Mesendoderm (in vitro differentiated cells): ENCODE measurements at regions not wholly inside any gene's neighbourhood (a gene's known extent, or its start where the extent isn't known, plus 50 kb on each side); places are given as distances from the start of the nearest gene placed in this dataset.

ENCODE experiments used
- DNase-seq: peaks from one replicate; pipeline ENCODE4 v3.0.0; 2013
- H2AK5ac ChIP-seq: 2 replicates; pipeline ENCODE4 v1.6.1; 2013; ENCODE audit warnings: low read length, inconsistent platforms
- H2BK120ac ChIP-seq: 2 replicates; pipeline ENCODE4 v1.6.1; 2013; ENCODE audit warnings: low read depth, mild to moderate bottlenecking, low read length, moderate library complexity, mixed read lengths
- H2BK15ac ChIP-seq: replicated peaks from 2 replicates; pipeline ENCODE4 v1.6.1; 2013; ENCODE audit warnings: low read depth, mild to moderate bottlenecking, moderate library complexity
- H2BK5ac ChIP-seq: 2 replicates; pipeline ENCODE4 v1.6.1; 2013; ENCODE audit warnings: low read length, inconsistent platforms
- H3K18ac ChIP-seq: 2 replicates; pipeline ENCODE4 v1.6.1; 2013; ENCODE audit warnings: mild to moderate bottlenecking, low read length, mixed read lengths
- H3K23ac ChIP-seq: one replicate; pipeline ENCODE4 v1.6.1; 2013; ENCODE audit warnings: low read length
- H3K27ac ChIP-seq: 2 replicates; pipeline ENCODE4 v1.5.1; 2013; ENCODE audit warnings: low read depth, mild to moderate bottlenecking, inconsistent platforms, low read length, moderate library complexity
- H3K27me3 ChIP-seq: 2 replicates; pipeline ENCODE4 v1.6.1; 2013; ENCODE audit warnings: low read length, control low read depth, mild to moderate bottlenecking, inconsistent platforms; ENCODE audit not compliant: insufficient read depth, poor library complexity
- H3K36me3 ChIP-seq: 2 replicates; pipeline ENCODE4 v1.6.1; 2013; ENCODE audit warnings: low read length, inconsistent platforms; ENCODE audit not compliant: control insufficient read depth, insufficient read depth
- H3K4ac ChIP-seq: one replicate; pipeline ENCODE4 v1.6.1; 2013; ENCODE audit warnings: low read depth, mild to moderate bottlenecking, low read length, moderate library complexity
- H3K4me1 ChIP-seq: 2 replicates; pipeline ENCODE4 v1.6.1; 2013; ENCODE audit warnings: low read depth, low read length, inconsistent platforms; ENCODE audit not compliant: control insufficient read depth
- H3K4me2 ChIP-seq: 2 replicates; pipeline ENCODE4 v1.6.1; 2013; ENCODE audit warnings: low read length
- H3K4me3 ChIP-seq: 2 replicates; pipeline ENCODE4 v1.5.1; 2013; ENCODE audit warnings: mild to moderate bottlenecking, low read length
- H3K56ac ChIP-seq: one replicate; pipeline ENCODE4 v1.6.1; 2013; ENCODE audit warnings: low read length
- H3K79me1 ChIP-seq: 2 replicates; pipeline ENCODE4 v1.6.1; 2013; ENCODE audit warnings: low read length, inconsistent platforms
- H3K79me2 ChIP-seq: 2 replicates; pipeline ENCODE4 v1.6.1; 2013; ENCODE audit warnings: mild to moderate bottlenecking, low read length; ENCODE audit not compliant: control insufficient read depth, insufficient read depth
- H3K9ac ChIP-seq: 2 replicates; pipeline ENCODE4 v1.6.1; 2013; ENCODE audit warnings: low read length, inconsistent platforms
- H4K5ac ChIP-seq: one replicate; pipeline ENCODE4 v1.6.1; 2013; ENCODE audit warnings: low read length
- H4K8ac ChIP-seq: one replicate; pipeline ENCODE4 v1.6.1; 2013; ENCODE audit warnings: low read depth, mild to moderate bottlenecking, control low read depth, low read length, moderate library complexity
- WGBS: extraction: QIAGEN DNeasy Blood & Tissue Kit; methylation state at CpG from one replicate; pipeline ENCODE4 v1.1.7; 2013; ENCODE audit warnings: low lambda C conversion rate, missing lambda C conversion rate; ENCODE audit not compliant: insufficient coverage; ENCODE audit errors: extremely low coverage; 5-methylcytosine and 5-hydroxymethylcytosine counted together

- Histone ChIP-seq H2BK15ac (no peak overlapping the region), H2BK120ac (no peak overlapping the region), H3K27me3 (no peaks in the 10 kb centered on the region), H2AK5ac (no peak overlapping the region), H3K4ac (no peak overlapping the region), H2BK5ac (no peak overlapping the region), H4K8ac (peak overlapping the region; percentile 56), H3K4me3 (no peak overlapping the region), H3K56ac (no peak overlapping the region), H3K4me1 (no peaks in the 10 kb centered on the region), H3K18ac (no peak overlapping the region), H3K36me3 (no peaks in the 10 kb centered on the region), H3K9ac (no peak overlapping the region), H3K27ac (no peak overlapping the region), H3K4me2 (no peak overlapping the region), H3K79me1 (no peaks in the 10 kb centered on the region), H3K79me2 (no peaks in the 10 kb centered on the region), H4K5ac (no peak overlapping the region), H3K23ac (no peak overlapping the region)
- no peak for DNase-seq
- WGBS: no CpG with 5 or more reads among the region's 20 CpGs
These were observed 517.4 kb downstream of the RFC3 start for GRCh38 chr13:34335014-34336007.

DNA sequence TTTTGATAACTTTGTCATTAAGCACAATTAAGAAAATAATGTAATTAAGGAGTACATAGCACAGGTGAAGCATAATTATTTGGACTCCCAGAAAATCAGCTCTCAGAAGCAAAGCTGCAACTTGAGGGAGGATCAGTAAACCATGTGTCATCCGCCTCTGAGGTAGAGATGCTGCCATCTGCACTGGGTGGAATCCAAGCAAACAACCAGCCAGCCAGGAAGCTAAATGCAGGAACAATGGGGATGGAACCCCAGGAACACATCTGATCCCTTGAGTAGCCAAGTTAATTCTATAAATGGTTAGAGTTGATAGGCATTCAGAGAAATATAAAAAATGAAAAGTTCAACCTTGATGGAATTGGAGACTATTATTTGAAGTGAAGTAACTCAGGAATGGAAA lies 520.2 kb downstream of the RFC3 start:
- DNase-seq: no peak
- Histone ChIP-seq H3K36me3 (no peaks in the 10 kb centered on the region), H2BK120ac (no peak overlapping the region), H4K5ac (no peak overlapping the region), H3K4me1 (no peaks in the 10 kb centered on the region), H3K23ac (no peak overlapping the region), H3K56ac (no peak overlapping the region), H4K8ac (no peak overlapping the region), H3K79me1 (no peaks in the 10 kb centered on the region), H2BK15ac (no peak overlapping the region), H3K9ac (no peak overlapping the region), H3K4me2 (no peak overlapping the region), H3K27me3 (no peaks in the 10 kb centered on the region), H2AK5ac (no peak overlapping the region), H3K79me2 (no peaks in the 10 kb centered on the region), H3K18ac (no peak overlapping the region), H2BK5ac (no peak overlapping the region), H3K27ac (no peak overlapping the region), H3K4me3 (no peak overlapping the region), H3K4ac (no peak overlapping the region)
- WGBS: no CpG with 5 or more reads among the region's 1 CpG

- H3K4me1 ChIP-seq: no peaks in the 10 kb centered on the region
These were observed 522.6 kb downstream of the RFC3 start for GRCh38 chr13:34340534-34340933.

DNA sequence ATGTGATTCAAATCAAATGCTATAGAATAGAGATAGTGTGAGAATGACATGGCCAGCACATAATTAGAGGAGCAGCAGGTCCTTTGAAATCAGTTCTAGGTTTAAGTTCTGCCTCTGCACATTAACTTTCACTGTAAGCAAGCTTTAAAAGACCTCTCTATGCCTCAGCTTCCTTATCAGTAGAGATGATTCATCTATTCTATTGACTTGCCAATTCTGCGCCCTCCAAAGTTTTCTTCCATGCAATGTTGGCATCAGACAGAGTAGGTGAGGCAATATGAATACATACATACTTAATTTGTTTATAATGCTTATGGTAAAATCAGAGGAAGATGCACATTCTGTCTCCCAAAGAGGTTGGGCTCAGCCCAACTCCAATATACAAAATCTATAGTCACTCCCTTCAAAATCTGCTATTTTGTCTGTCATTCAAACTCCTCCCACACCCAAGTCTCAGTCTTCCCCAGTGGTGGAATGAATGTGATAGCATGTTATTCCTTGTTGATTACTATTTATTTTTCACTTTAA lies 525.5 kb downstream of the RFC3 start:
- Histone ChIP-seq H3K79me2 (no peaks in the 10 kb centered on the region), H4K5ac (no peak overlapping the region), H3K4ac (no peak overlapping the region), H2BK15ac (no peak overlapping the region), H2AK5ac (no peak overlapping the region), H2BK120ac (no peak overlapping the region), H3K4me1 (no peaks in the 10 kb centered on the region), H3K18ac (no peak overlapping the region), H4K8ac (no peak overlapping the region), H3K36me3 (no peaks in the 10 kb centered on the region), H2BK5ac (no peak overlapping the region), H3K27me3 (no peaks in the 10 kb centered on the region), H3K79me1 (no peaks in the 10 kb centered on the region), H3K56ac (no peak overlapping the region), H3K9ac (no peak overlapping the region), H3K4me3 (no peak overlapping the region), H3K4me2 (no peak overlapping the region), H3K23ac (no peak overlapping the region), H3K27ac (no peak overlapping the region)
- no peak for DNase-seq
- no CpG with 5 or more reads among the region's 1 CpG for WGBS

More at GRCh38 chr13:34340534-34340933, 522.6 kb downstream of the RFC3 start:
- Histone ChIP-seq H4K8ac (no peak overlapping the region), H3K4me2 (no peak overlapping the region), H3K4ac (no peak overlapping the region), H3K56ac (no peak overlapping the region), H3K9ac (no peak overlapping the region), H3K36me3 (no peaks in the 10 kb centered on the region), H3K4me3 (no peak overlapping the region), H3K27me3 (no peaks in the 10 kb centered on the region), H3K23ac (no peak overlapping the region), H3K18ac (no peak overlapping the region), H4K5ac (no peak overlapping the region), H3K79me1 (no peaks in the 10 kb centered on the region), H2BK15ac (no peak overlapping the region), H3K27ac (no peak overlapping the region), H2BK5ac (no peak overlapping the region), H3K79me2 (no peaks in the 10 kb centered on the region), H2BK120ac (no peak overlapping the region), H2AK5ac (no peak overlapping the region)
- no peak for DNase-seq

GRCh38 chr13:34344816-34345215 lies 526.9 kb downstream of the RFC3 start:
- no peak for DNase-seq
- Histone ChIP-seq H3K4me3 (no peak overlapping the region), H3K27me3 (no peaks in the 10 kb centered on the region), H3K27ac (no peak overlapping the region), H3K18ac (no peak overlapping the region), H2BK120ac (no peak overlapping the region), H3K4me1 (no peaks in the 10 kb centered on the region), H3K9ac (no peak overlapping the region), H3K4ac (no peak overlapping the region), H3K56ac (no peak overlapping the region), H3K36me3 (no peaks in the 10 kb centered on the region), H3K4me2 (no peak overlapping the region), H2BK5ac (no peak overlapping the region), H3K23ac (no peak overlapping the region), H2BK15ac (no peak overlapping the region), H4K8ac (no peak overlapping the region), H3K79me1 (no peaks in the 10 kb centered on the region), H2AK5ac (no peak overlapping the region), H4K5ac (no peak overlapping the region), H3K79me2 (no peaks in the 10 kb centered on the region)
- WGBS: no CpG with 5 or more reads among the region's 4 CpGs
